ENCODE measurements at regions not wholly inside any gene's neighbourhood (a gene's known extent, or its start where the extent isn't known, plus 50 kb on each side); places are given as distances from the start of the nearest gene placed in this dataset.

- Histone ChIP-seq H3K36me3 (ENCODE audit: control insufficient read depth in 2 of 2, insufficient read depth in 2 of 2, low read length in 1 of 2) (no peaks in the 10 kb centered on the region), H3K27ac (ENCODE audit: low read depth in 2 of 2, low read length in 1 of 2) (no peak overlapping the region)
- WGBS, 2 donors, result 84 to 87% methylated on average over 4 of the region's 4 CpGs
These were observed 105.5 kb downstream of the TLR4 start for GRCh38 chr9:117809751-117810150.

GRCh38 chr9:117815315-117815714, 111.1 kb downstream of the TLR4 start:
- Histone ChIP-seq H3K4me3 (ENCODE audit: low read depth in 1 of 2, low read length in 2 of 2) (no peak overlapping the region), H3K36me3 (ENCODE audit: control insufficient read depth in 2 of 2, insufficient read depth in 2 of 2, low read length in 1 of 2) (no peaks in the 10 kb centered on the region), H3K27me3 (ENCODE audit: control insufficient read depth in 1 of 2, insufficient read depth in 2 of 2, low read length in 2 of 2) (no peaks in the 10 kb centered on the region), H3K9me3 (ENCODE audit: control insufficient read depth in 2 of 2, insufficient read depth in 1 of 2, low read depth in 1 of 2, low read length in 1 of 2) (no peaks in the 10 kb centered on the region), H3K27ac (ENCODE audit: low read depth in 2 of 2, low read length in 1 of 2) (no peak overlapping the region), H3K4me1 (ENCODE audit: control insufficient read depth in 2 of 2, insufficient read depth in 2 of 2, low read length in 1 of 2) (no peaks in the 10 kb centered on the region)
- WGBS, 2 donors, result 52 to 54% methylated on average over 5 of the region's 5 CpGs

More at GRCh38 chr9:117809751-117810150, 105.5 kb downstream of the TLR4 start:
- Histone ChIP-seq H3K9me3 (ENCODE audit: control insufficient read depth in 2 of 2, insufficient read depth in 1 of 2, low read depth in 1 of 2, low read length in 1 of 2) (peaks cover 0 to 3% of the 10 kb centered on the region in 2 donors), H3K27me3 (ENCODE audit: control insufficient read depth in 1 of 2, insufficient read depth in 2 of 2, low read length in 2 of 2) (no peaks in the 10 kb centered on the region), H3K4me1 (ENCODE audit: control insufficient read depth in 2 of 2, insufficient read depth in 2 of 2, low read length in 1 of 2) (no peaks in the 10 kb centered on the region), H3K4me3 (ENCODE audit: low read depth in 1 of 2, low read length in 2 of 2) (no peak overlapping the region)

- H3K4me1 ChIP-seq (ENCODE audit: control insufficient read depth in 2 of 2, insufficient read depth in 2 of 2, low read length in 1 of 2), result no peaks in the 10 kb centered on the region
- 65 to 75% methylated on average over 3 of the region's 3 CpGs for WGBS, 2 donors
- no peaks in the 10 kb centered on the region for H3K36me3 ChIP-seq (ENCODE audit: control insufficient read depth in 2 of 2, insufficient read depth in 2 of 2, low read length in 1 of 2)
- no peak overlapping the region for H3K27ac ChIP-seq (ENCODE audit: low read depth in 2 of 2, low read length in 1 of 2)
- no peaks in the 10 kb centered on the region for H3K9me3 ChIP-seq (ENCODE audit: control insufficient read depth in 2 of 2, insufficient read depth in 1 of 2, low read depth in 1 of 2, low read length in 1 of 2)
- no peak overlapping the region for H3K4me3 ChIP-seq (ENCODE audit: low read depth in 1 of 2, low read length in 2 of 2)
- no peaks in the 10 kb centered on the region for H3K27me3 ChIP-seq (ENCODE audit: control insufficient read depth in 1 of 2, insufficient read depth in 2 of 2, low read length in 2 of 2)
These were observed 111.7 kb downstream of the TLR4 start for GRCh38 chr9:117815948-117816347.

GRCh38 chr9:117821954-117822353, 117.8 kb downstream of the TLR4 start:
- Histone ChIP-seq H3K4me1 (ENCODE audit: control insufficient read depth in 2 of 2, insufficient read depth in 2 of 2, low read length in 1 of 2) (no peaks in the 10 kb centered on the region), H3K4me3 (ENCODE audit: low read depth in 1 of 2, low read length in 2 of 2) (no peak overlapping the region), H3K27ac (ENCODE audit: low read depth in 2 of 2, low read length in 1 of 2) (no peak overlapping the region), H3K9me3 (ENCODE audit: control insufficient read depth in 2 of 2, insufficient read depth in 1 of 2, low read depth in 1 of 2, low read length in 1 of 2) (no peaks in the 10 kb centered on the region), H3K36me3 (ENCODE audit: control insufficient read depth in 2 of 2, insufficient read depth in 2 of 2, low read length in 1 of 2) (no peaks in the 10 kb centered on the region), H3K27me3 (ENCODE audit: control insufficient read depth in 1 of 2, insufficient read depth in 2 of 2, low read length in 2 of 2) (no peaks in the 10 kb centered on the region)
- WGBS, 2 donors, result 51 to 61% methylated on average over 2 of the region's 2 CpGs

GRCh38 chr9:117823576-117823975, 119.4 kb downstream of the TLR4 start:
- Histone ChIP-seq H3K36me3 (ENCODE audit: control insufficient read depth in 2 of 2, insufficient read depth in 2 of 2, low read length in 1 of 2) (no peaks in the 10 kb centered on the region), H3K27me3 (ENCODE audit: control insufficient read depth in 1 of 2, insufficient read depth in 2 of 2, low read length in 2 of 2) (no peaks in the 10 kb centered on the region), H3K27ac (ENCODE audit: low read depth in 2 of 2, low read length in 1 of 2) (no peak overlapping the region), H3K9me3 (ENCODE audit: control insufficient read depth in 2 of 2, insufficient read depth in 1 of 2, low read depth in 1 of 2, low read length in 1 of 2) (no peaks in the 10 kb centered on the region), H3K4me3 (ENCODE audit: low read depth in 1 of 2, low read length in 2 of 2) (no peak overlapping the region), H3K4me1 (ENCODE audit: control insufficient read depth in 2 of 2, insufficient read depth in 2 of 2, low read length in 1 of 2) (no peaks in the 10 kb centered on the region)

- no peaks in the 10 kb centered on the region for H3K9me3 ChIP-seq (ENCODE audit: control insufficient read depth in 2 of 2, insufficient read depth in 1 of 2, low read depth in 1 of 2, low read length in 1 of 2)
- WGBS, 2 donors, result 37 to 38% methylated on average over 4 of the region's 4 CpGs
- H3K36me3 ChIP-seq (ENCODE audit: control insufficient read depth in 2 of 2, insufficient read depth in 2 of 2, low read length in 1 of 2), result no peaks in the 10 kb centered on the region
- H3K27me3 ChIP-seq (ENCODE audit: control insufficient read depth in 1 of 2, insufficient read depth in 2 of 2, low read length in 2 of 2), result no peaks in the 10 kb centered on the region
- no peak overlapping the region for H3K4me3 ChIP-seq (ENCODE audit: low read depth in 1 of 2, low read length in 2 of 2)
- H3K27ac ChIP-seq (ENCODE audit: low read depth in 2 of 2, low read length in 1 of 2), result no peak overlapping the region
- no peaks in the 10 kb centered on the region for H3K4me1 ChIP-seq (ENCODE audit: control insufficient read depth in 2 of 2, insufficient read depth in 2 of 2, low read length in 1 of 2)
These were observed 121.6 kb downstream of the TLR4 start for GRCh38 chr9:117825609-117826347.

GRCh38 chr9:117826837-117827236, 122.6 kb downstream of the TLR4 start:
- no peak overlapping the region for H3K4me3 ChIP-seq (ENCODE audit: low read depth in 1 of 2, low read length in 2 of 2)
- H3K27ac ChIP-seq (ENCODE audit: low read depth in 2 of 2, low read length in 1 of 2), result no peak overlapping the region
- H3K4me1 ChIP-seq (ENCODE audit: control insufficient read depth in 2 of 2, insufficient read depth in 2 of 2, low read length in 1 of 2), result no peaks in the 10 kb centered on the region
- no peaks in the 10 kb centered on the region for H3K27me3 ChIP-seq (ENCODE audit: control insufficient read depth in 1 of 2, insufficient read depth in 2 of 2, low read length in 2 of 2)
- no peaks in the 10 kb centered on the region for H3K36me3 ChIP-seq (ENCODE audit: control insufficient read depth in 2 of 2, insufficient read depth in 2 of 2, low read length in 1 of 2)
- no peaks in the 10 kb centered on the region for H3K9me3 ChIP-seq (ENCODE audit: control insufficient read depth in 2 of 2, insufficient read depth in 1 of 2, low read depth in 1 of 2, low read length in 1 of 2)
- WGBS, 2 donors, result 58 to 71% methylated on average over 3 of the region's 3 CpGs

- no peaks in the 10 kb centered on the region for H3K9me3 ChIP-seq (ENCODE audit: control insufficient read depth in 2 of 2, insufficient read depth in 1 of 2, low read depth in 1 of 2, low read length in 1 of 2)
- H3K27me3 ChIP-seq (ENCODE audit: control insufficient read depth in 1 of 2, insufficient read depth in 2 of 2, low read length in 2 of 2), result no peaks in the 10 kb centered on the region
- no peak overlapping the region for H3K4me3 ChIP-seq (ENCODE audit: low read depth in 1 of 2, low read length in 2 of 2)
- no peak overlapping the region for H3K27ac ChIP-seq (ENCODE audit: low read depth in 2 of 2, low read length in 1 of 2)
- no peaks in the 10 kb centered on the region for H3K4me1 ChIP-seq (ENCODE audit: control insufficient read depth in 2 of 2, insufficient read depth in 2 of 2, low read length in 1 of 2)
- 76 to 79% methylated on average over 7 of the region's 7 CpGs for WGBS, 2 donors
- no peaks in the 10 kb centered on the region for H3K36me3 ChIP-seq (ENCODE audit: control insufficient read depth in 2 of 2, insufficient read depth in 2 of 2, low read length in 1 of 2)
These were observed 123.3 kb downstream of the TLR4 start for GRCh38 chr9:117827456-117827855.

GRCh38 chr9:117828466-117828865, 124.3 kb downstream of the TLR4 start:
- H3K4me3 ChIP-seq (ENCODE audit: low read depth in 1 of 2, low read length in 2 of 2), result no peak overlapping the region
- no peaks in the 10 kb centered on the region for H3K36me3 ChIP-seq (ENCODE audit: control insufficient read depth in 2 of 2, insufficient read depth in 2 of 2, low read length in 1 of 2)
- H3K4me1 ChIP-seq (ENCODE audit: control insufficient read depth in 2 of 2, insufficient read depth in 2 of 2, low read length in 1 of 2), result no peaks in the 10 kb centered on the region
- H3K27me3 ChIP-seq (ENCODE audit: control insufficient read depth in 1 of 2, insufficient read depth in 2 of 2, low read length in 2 of 2), result no peaks in the 10 kb centered on the region
- H3K27ac ChIP-seq (ENCODE audit: low read depth in 2 of 2, low read length in 1 of 2), result no peak overlapping the region
- H3K9me3 ChIP-seq (ENCODE audit: control insufficient read depth in 2 of 2, insufficient read depth in 1 of 2, low read depth in 1 of 2, low read length in 1 of 2), result no peaks in the 10 kb centered on the region

GRCh38 chr9:117835798-117836197, 131.6 kb downstream of the TLR4 start:
- WGBS, 2 donors, result 76 to 77% methylated on average over 1 of the region's 1 CpG
- H3K9me3 ChIP-seq (ENCODE audit: control insufficient read depth in 2 of 2, insufficient read depth in 1 of 2, low read depth in 1 of 2, low read length in 1 of 2), result no peaks in the 10 kb centered on the region
- H3K27me3 ChIP-seq (ENCODE audit: control insufficient read depth in 1 of 2, insufficient read depth in 2 of 2, low read length in 2 of 2), result no peaks in the 10 kb centered on the region
- no peak overlapping the region for H3K4me3 ChIP-seq (ENCODE audit: low read depth in 1 of 2, low read length in 2 of 2)
- H3K4me1 ChIP-seq (ENCODE audit: control insufficient read depth in 2 of 2, insufficient read depth in 2 of 2, low read length in 1 of 2), result no peaks in the 10 kb centered on the region
- H3K36me3 ChIP-seq (ENCODE audit: control insufficient read depth in 2 of 2, insufficient read depth in 2 of 2, low read length in 1 of 2), result no peaks in the 10 kb centered on the region
- H3K27ac ChIP-seq (ENCODE audit: low read depth in 2 of 2, low read length in 1 of 2), result no peak overlapping the region
